Sigmoid colon (tissue), 6 donors: ENCODE measurements at regions not wholly inside any gene's neighbourhood (a gene's known extent, or its start where the extent isn't known, plus 50 kb on each side); places are given as distances from the start of the nearest gene placed in this dataset.

Experiments used
- DNase-seq: peaks from one replicate; pipeline ENCODE4 v3.0.0-alpha.2; 2019
- H3K27ac ChIP-seq, 4 donors: fragments of 200-600 bp; sonication (generic); one replicate each; pipeline ENCODE4 v1.5.1; 2016 to 2019; ENCODE audit warnings: mild to moderate bottlenecking in 1 of 4
- H3K27me3 ChIP-seq, 3 donors: fragments of 200-600 bp; sonication (generic); one replicate each; pipeline ENCODE4 v1.5.1; 2019; ENCODE audit warnings: mild to moderate bottlenecking in 1 of 3
- H3K36me3 ChIP-seq, 4 donors: fragments of 200-600 bp; sonication (generic); one replicate each; pipeline ENCODE4 v1.5.1; 2016 to 2019
- H3K4me1 ChIP-seq, 4 donors: fragments of 200-600 bp; sonication (generic); one replicate each; pipeline ENCODE4 v1.5.1; 2017 to 2019
- H3K4me3 ChIP-seq, 4 donors: fragments of 200-600 bp; sonication (generic); one replicate each; pipeline ENCODE4 v1.5.1; 2017 to 2019; ENCODE audit warnings: mild to moderate bottlenecking in 2 of 4, moderate library complexity in 1 of 4
- H3K9me3 ChIP-seq, 4 donors: fragments of 200-600 bp in 3 of 4; sonication (generic) in 3 of 4; one replicate each; pipeline versions ENCODE4 v1.5.1 to v1.6.1; 2013 to 2019
- EP300 ChIP-seq, 4 donors: sonication (generic); formaldehyde crosslinking; IDR thresholded peaks; one replicate each; pipeline ENCODE4 v1.6.1; 2017; ENCODE audit warnings: antibody characterized with exemption in 4 of 4
- POLR2A ChIP-seq, 2 donors: fragments of 450-650 bp; IDR thresholded peaks; one replicate each; pipeline ENCODE4 v1.6.1; 2016; ENCODE audit warnings: antibody characterized with exemption in 2 of 2, mild to moderate bottlenecking in 2 of 2, moderate library complexity in 2 of 2
- POLR2AphosphoS5 ChIP-seq, 4 donors: sonication (generic); formaldehyde crosslinking; IDR thresholded peaks; one replicate each; pipeline ENCODE4 v1.6.1; 2017; ENCODE audit warnings: antibody characterized with exemption in 4 of 4
- WGBS, 2 donors: extraction: QIAGEN DNeasy Blood & Tissue Kit; methylation state at CpG; one replicate each; pipeline ENCODE4 v1.1.7; 2013; 5-methylcytosine and 5-hydroxymethylcytosine counted together
- intact Hi-C: fragments of 100-400 bp; cut with DNase I; formaldehyde crosslinking; loops from one replicate; pipeline ENCODE4 v1.15.1; 2023
- TF ChIP-seq, protein P1 (sequence below), 4 experiments: fragments of 450-650 bp in 3 of 4; fragments of 200-600 bp in 1 of 4; IDR thresholded peaks; one replicate each; pipeline ENCODE4 v1.5.1; 2016 to 2019; ENCODE audit warnings: antibody characterized with exemption in 4 of 4, mild to moderate bottlenecking in 3 of 4, moderate library complexity in 2 of 4
- donor health status: healthy with polysubstance abuse.
- donor health status: healthy.

DNA sequence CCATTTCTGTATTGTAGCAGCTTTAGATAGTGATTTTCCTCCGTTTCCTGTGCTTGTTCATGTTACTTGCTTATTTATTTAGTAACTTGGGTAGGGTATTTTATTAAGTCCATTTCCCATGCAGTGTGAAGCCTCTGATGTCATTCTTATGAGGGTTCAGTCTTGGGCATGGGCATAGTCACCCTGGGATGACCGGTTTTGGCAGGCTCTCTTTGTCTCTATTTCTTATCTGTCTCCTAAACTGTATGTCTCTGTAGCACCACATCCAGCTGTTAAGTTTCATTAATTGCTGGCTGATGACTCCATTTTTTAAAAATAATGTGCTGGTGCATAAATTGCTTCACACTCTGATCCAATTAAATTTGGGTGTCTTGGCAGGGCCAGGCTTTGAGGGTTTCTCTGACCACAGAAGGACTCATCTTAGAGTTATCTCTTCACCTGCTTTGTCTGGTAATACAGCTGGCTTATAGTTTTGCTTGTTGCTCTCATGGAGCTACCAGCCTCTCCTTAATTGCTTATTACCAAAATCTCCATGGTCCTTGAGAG, 173.3 kb upstream of the VLDLR start:
- H3K27me3 ChIP-seq = no peaks in the 10 kb centered on the region
- WGBS, 2 donors = 48 to 52% methylated on average over 2 of the region's 2 CpGs
- H3K4me3 ChIP-seq = no peak overlapping the region

DNA sequence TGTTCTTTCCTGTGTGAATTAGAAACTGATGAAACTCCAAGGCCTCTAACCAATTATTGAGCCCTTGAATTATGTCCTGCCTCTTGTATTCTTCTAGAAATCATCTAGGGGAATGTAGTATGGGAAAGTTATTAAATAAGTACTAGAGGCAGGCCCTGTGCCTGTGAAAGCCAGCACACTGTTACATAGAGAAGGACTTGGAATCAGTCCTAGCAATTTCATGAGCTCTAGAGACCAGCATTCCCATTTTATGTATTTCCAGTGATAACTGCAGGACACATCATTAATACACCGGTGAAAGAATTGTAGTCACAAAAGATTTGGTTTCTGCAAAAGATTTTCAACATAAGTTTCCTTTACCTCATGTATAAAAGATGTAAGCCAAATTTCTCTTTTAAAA, 168.5 kb upstream of the VLDLR start:
- TF ChIP-seq POLR2AphosphoS5 (IDR thresholded peaks at IDR 0.05) = no peak
- H3K27ac ChIP-seq = no peak overlapping the region
- DNase-seq = no peak
- H3K36me3 ChIP-seq = no peaks in the 10 kb centered on the region
- no peaks in the 10 kb centered on the region for H3K4me1 ChIP-seq
- WGBS, 2 donors = 95 to 98% methylated on average over 1 of the region's 1 CpG
- no peaks in the 10 kb centered on the region for H3K9me3 ChIP-seq
- no peaks in the 10 kb centered on the region for H3K27me3 ChIP-seq
- intact Hi-C loops = no loop called here
- no peak overlapping the region for H3K4me3 ChIP-seq

More for the DNA sequence above, 173.3 kb upstream of the VLDLR start:
- intact Hi-C loops = no loop called here
- no peaks in the 10 kb centered on the region for H3K9me3 ChIP-seq
- H3K4me1 ChIP-seq = no peaks in the 10 kb centered on the region
- no peak for DNase-seq
- TF ChIP-seq, protein P1, sequence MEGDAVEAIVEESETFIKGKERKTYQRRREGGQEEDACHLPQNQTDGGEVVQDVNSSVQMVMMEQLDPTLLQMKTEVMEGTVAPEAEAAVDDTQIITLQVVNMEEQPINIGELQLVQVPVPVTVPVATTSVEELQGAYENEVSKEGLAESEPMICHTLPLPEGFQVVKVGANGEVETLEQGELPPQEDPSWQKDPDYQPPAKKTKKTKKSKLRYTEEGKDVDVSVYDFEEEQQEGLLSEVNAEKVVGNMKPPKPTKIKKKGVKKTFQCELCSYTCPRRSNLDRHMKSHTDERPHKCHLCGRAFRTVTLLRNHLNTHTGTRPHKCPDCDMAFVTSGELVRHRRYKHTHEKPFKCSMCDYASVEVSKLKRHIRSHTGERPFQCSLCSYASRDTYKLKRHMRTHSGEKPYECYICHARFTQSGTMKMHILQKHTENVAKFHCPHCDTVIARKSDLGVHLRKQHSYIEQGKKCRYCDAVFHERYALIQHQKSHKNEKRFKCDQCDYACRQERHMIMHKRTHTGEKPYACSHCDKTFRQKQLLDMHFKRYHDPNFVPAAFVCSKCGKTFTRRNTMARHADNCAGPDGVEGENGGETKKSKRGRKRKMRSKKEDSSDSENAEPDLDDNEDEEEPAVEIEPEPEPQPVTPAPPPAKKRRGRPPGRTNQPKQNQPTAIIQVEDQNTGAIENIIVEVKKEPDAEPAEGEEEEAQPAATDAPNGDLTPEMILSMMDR (IDR thresholded peaks at IDR 0.05) = no peak
- no peak for TF ChIP-seq EP300 (IDR thresholded peaks at IDR 0.05)
- no peak for TF ChIP-seq POLR2AphosphoS5 (IDR thresholded peaks at IDR 0.05)
- TF ChIP-seq POLR2A (IDR thresholded peaks at IDR 0.05) = no peak
- H3K27ac ChIP-seq = no peak overlapping the region
- H3K36me3 ChIP-seq = no peaks in the 10 kb centered on the region

DNA sequence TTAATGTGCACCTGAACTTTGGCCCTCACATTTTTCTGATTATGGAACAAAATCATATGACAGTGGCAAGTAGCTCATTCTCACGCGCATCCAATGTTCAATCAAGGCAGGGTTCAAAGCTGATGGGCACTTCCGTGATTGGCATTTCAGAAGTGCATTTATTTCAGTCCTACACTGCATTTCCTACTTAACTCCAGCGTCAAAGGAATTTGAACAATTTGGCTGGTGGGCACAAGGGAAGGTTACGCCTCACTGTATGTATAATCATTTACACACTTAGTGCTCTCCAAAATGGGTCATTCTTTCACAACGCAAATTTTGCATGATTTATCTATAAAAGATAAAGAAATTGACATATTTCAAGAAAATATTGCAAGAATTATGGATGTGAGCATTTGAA, 167.9 kb upstream of the VLDLR start:
- Histone ChIP-seq H3K27me3 (no peaks in the 10 kb centered on the region), H3K36me3 (no peaks in the 10 kb centered on the region), H3K9me3 (no peaks in the 10 kb centered on the region), H3K4me3 (no peak overlapping the region), H3K27ac (no peak overlapping the region), H3K4me1 (no peaks in the 10 kb centered on the region)
- WGBS, 2 donors = 76 to 77% methylated on average over 6 of the region's 6 CpGs
- TF ChIP-seq EP300 (IDR thresholded peaks at IDR 0.05) (no peak), POLR2AphosphoS5 (IDR thresholded peaks at IDR 0.05) (no peak), POLR2A (IDR thresholded peaks at IDR 0.05) (no peak)
- TF ChIP-seq, protein P1 (IDR thresholded peaks at IDR 0.05) = no peak
- intact Hi-C loops = no loop called here
- no peak for DNase-seq

DNA sequence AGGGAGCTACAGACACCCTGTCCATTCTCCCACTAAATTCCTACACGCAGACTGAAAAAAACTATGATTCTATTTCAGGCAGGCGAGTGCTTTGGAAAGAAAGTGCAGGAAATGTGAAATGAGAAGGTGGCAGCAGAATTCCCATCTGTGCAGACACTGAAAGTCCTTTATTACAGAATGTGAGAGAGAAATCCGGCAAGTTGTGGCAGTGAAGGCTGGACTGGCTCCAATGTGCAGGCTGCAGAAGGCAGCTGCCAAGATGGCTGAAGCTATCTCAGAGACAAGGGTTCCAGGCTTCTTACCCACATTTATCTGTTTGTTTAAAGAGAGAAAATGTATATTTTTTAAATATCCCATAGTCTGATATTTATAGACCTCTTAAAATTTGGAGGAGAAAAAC, 161.8 kb upstream of the VLDLR start:
- H3K4me3 ChIP-seq = no peak overlapping the region
- 79 to 86% methylated on average over 3 of the region's 3 CpGs for WGBS, 2 donors
- H3K9me3 ChIP-seq = peaks cover 0 to 3% (median 0%) of the 10 kb centered on the region in 4 donors
- intact Hi-C loops = no loop called here
- DNase-seq = no peak
- H3K27me3 ChIP-seq = no peaks in the 10 kb centered on the region
- H3K36me3 ChIP-seq = no peaks in the 10 kb centered on the region
- no peaks in the 10 kb centered on the region for H3K4me1 ChIP-seq
- TF ChIP-seq, protein P1 (IDR thresholded peaks at IDR 0.05) = no peak
- TF ChIP-seq POLR2A (IDR thresholded peaks at IDR 0.05) (no peak), POLR2AphosphoS5 (IDR thresholded peaks at IDR 0.05) (no peak), EP300 (IDR thresholded peaks at IDR 0.05) (no peak)
- H3K27ac ChIP-seq = no peak overlapping the region

DNA sequence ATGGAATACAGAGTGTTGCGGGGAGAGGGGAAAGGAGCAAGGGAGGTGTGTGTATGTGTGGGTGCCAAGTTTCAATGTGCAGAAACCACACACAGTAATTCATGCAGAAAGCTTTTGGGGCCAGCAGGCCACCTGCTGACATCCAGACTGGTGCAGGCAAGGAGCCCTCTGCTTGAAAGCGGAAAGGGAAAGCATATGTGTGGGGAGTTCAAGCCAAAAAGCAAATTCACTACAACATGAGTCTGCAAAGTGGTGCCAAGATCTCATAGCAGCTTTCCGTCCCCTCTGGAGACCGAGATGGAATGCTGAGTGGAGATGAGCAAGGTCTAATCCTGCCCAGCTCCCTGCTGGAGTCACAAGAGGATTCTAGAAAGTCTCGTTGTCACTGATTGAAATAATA, 159.7 kb upstream of the VLDLR start:
- H3K27ac ChIP-seq = no peak overlapping the region
- H3K4me1 ChIP-seq = no peaks in the 10 kb centered on the region
- H3K9me3 ChIP-seq = peaks cover 0 to 3% (median 0%) of the 10 kb centered on the region in 4 donors
- no peak overlapping the region for H3K4me3 ChIP-seq
- TF ChIP-seq POLR2A (IDR thresholded peaks at IDR 0.05) (no peak), EP300 (IDR thresholded peaks at IDR 0.05) (no peak)
- no peaks in the 10 kb centered on the region for H3K27me3 ChIP-seq
- H3K36me3 ChIP-seq = no peaks in the 10 kb centered on the region
- 77 to 86% methylated on average over 5 of the region's 5 CpGs for WGBS, 2 donors
- intact Hi-C loops = no loop called here
- no peak for DNase-seq

DNA sequence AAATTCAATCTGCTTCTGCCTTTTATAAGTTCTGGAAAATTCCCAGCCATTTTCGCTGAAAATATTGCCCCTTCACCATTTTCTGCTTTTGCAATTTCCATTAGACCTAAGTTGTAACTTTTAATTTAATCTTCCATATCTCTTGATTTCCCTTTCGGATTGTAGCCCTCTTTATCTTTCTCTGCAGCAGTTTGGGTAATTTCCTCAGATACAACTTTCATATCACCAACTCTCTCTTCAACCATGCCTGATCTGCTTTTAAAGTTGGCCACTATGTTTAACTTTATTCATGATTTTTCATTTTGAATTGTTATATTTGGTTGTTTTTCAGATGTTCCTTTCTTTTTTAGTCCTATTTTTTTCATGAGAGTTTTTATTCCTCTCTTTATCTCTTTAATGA, 157.0 kb upstream of the VLDLR start:
- Histone ChIP-seq H3K27me3 (no peaks in the 10 kb centered on the region), H3K4me1 (no peaks in the 10 kb centered on the region), H3K27ac (no peak overlapping the region), H3K4me3 (no peak overlapping the region), H3K36me3 (no peaks in the 10 kb centered on the region), H3K9me3 (peaks cover 0 to under 1% (median 0%) of the 10 kb centered on the region in 4 donors)
- DNase-seq = no peak
- intact Hi-C loops = no loop called here
- 96% methylated on average over 2 of the region's 2 CpGs for WGBS, 2 donors
- TF ChIP-seq POLR2A (IDR thresholded peaks at IDR 0.05) = no peak
- no peak for TF ChIP-seq EP300 (IDR thresholded peaks at IDR 0.05)
- no peak for TF ChIP-seq POLR2AphosphoS5 (IDR thresholded peaks at IDR 0.05)
- TF ChIP-seq, protein P1 (IDR thresholded peaks at IDR 0.05) = no peak
